GM12873 (cell line): ENCODE measurements at regions not wholly inside any gene's neighbourhood (a gene's known extent, or its start where the extent isn't known, plus 50 kb on each side); places are given as distances from the start of the nearest gene placed in this dataset.

ENCODE experiments used
- CTCF ChIP-seq: IDR thresholded peaks from 2 replicates; pipeline ENCODE4 v1.5.1; 2012; ENCODE audit warnings: low read depth, mild to moderate bottlenecking, moderate library complexity, low read length, control low read depth; ENCODE audit not compliant: insufficient read depth; ENCODE audit errors: missing control alignments

GRCh38 chr21:16620786-16621320 lies 891.1 kb downstream of the USP25 start:
- TF ChIP-seq CTCF: no peak

- TF ChIP-seq CTCF: no peak
These were observed 888.2 kb upstream of the CXADR start for GRCh38 chr21:16624479-16625118.

GRCh38 chr21:16625491-16625890 lies 887.4 kb upstream of the CXADR start:
- no peak for TF ChIP-seq CTCF

DNA sequence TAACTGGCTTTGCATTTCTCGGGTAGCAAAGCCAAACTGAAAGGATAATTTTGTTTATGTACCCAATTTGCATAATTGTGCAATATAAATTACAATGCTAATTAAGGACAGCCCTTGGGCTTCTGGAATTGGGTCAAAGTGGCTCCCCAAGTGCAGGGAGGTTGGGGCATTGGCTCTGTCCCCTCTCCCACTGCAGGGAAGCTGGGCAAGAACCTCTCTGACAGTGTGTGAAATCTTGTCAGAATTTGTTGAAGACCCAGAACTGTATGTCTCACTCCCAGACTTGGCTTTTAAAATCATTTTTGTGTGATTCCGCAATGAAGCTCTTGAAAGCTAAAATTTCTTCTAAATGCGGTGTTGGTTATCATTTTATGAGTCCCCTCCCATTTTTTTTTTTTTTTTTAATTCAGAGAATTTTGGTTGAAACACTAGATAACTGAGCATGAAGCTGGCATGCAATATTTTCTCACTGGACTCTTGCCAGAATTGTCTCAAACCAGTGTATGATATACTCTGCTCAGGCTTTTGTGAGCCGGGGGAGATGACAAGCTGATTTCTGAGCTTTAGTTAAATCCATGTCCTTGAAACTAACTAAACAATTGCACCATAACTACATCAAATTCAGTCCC lies 878.9 kb upstream of the CXADR start:
- TF ChIP-seq CTCF: no peak

GRCh38 chr21:16634515-16634914 lies 878.3 kb upstream of the CXADR start:
- TF ChIP-seq CTCF: no peak

DNA sequence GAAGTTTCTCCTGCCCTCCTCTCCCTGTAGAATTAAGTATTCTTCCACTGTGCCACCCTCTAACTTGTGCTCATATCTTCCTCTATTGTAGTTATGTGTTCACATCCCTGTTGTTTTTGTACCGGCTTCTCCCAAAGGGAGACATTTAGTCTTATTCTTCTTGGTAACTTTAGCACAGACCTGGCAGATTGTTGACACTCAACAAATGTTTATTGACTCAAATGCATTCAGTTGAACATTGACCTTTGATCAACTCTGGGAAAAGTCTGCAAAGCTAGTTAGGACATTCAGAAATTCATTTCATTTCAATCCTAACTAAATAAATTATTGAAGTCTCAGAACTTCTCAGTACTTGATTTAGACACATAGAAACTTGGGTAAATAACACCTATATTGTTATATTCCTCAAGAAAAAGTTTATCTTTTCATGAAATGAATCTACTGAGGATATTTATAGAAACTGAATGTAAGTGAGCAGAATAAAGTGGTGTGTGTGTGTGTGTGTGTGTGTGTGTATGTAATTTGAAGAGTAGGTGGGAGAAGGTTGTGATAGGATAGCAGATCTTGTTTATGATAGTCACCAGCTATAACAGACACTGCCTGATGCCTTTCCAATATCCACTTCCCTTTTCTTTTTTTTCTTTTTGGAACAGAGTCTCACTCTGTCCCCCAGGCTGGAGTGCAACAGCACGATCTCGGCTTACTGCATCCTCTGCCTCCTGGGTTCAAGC lies 872.4 kb upstream of the CXADR start:
- TF ChIP-seq CTCF: no peak

DNA sequence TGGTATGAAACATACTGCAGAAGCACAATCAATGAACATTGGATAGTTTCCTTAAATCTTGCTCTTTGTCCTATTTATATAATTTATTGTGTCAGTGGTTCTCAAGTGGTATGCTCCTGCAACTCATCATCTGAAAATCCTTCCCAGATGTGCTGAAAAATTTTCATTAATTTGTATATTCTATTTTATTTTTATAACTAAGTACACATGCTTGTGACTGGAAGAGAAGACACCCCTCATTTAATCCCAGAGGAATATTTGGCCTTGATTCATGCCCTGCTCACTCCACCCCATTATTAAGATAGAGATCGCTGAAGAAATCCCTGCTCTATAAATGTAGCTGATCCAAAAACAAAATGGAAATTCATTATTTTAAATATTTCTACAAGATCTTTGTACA lies 870.5 kb upstream of the CXADR start:
- TF ChIP-seq CTCF: no peak
